ENCODE measurements at regions not wholly inside any gene's neighbourhood (a gene's known extent, or its start where the extent isn't known, plus 50 kb on each side); places are given as distances from the start of the nearest gene placed in this dataset.

- TF ChIP-seq EZH2phosphoT487 (IDR thresholded peaks at IDR 0.05; ENCODE audit: low read depth), result no peak
- TF ChIP-seq CTCF (IDR thresholded peaks at IDR 0.05; ENCODE audit: low read depth, low read length), result no peak
Measured at GRCh38 chr4:177093964-177094363, 215.7 kb upstream of the NEIL3 start.
